Activated CD8-positive, alpha-beta T cell treated with anti-CD3 and anti-CD28 coated beads, Interleukin-2, amount 10 ng/mL, durations not matched to agents 7 days and 5 days (primary cell): ENCODE measurements at regions not wholly inside any gene's neighbourhood (a gene's known extent, or its start where the extent isn't known, plus 50 kb on each side); places are given as distances from the start of the nearest gene placed in this dataset.
"Not testable (repeated sequence)": the region's sequence is repeated elsewhere in the genome, so short reads cannot be mapped to it uniquely, and the experiment has no call there.

Source experiments
- ATAC-seq: fragments of 150-1000 bp; cut with Tn5 transposase; one replicate; pipeline ENCODE4 v1.10.0; 2021; ENCODE audit warnings: moderate library complexity
- CTCF ChIA-PET: fragments of 350-600 bp; sonication (Branson Sonifier 250); formaldehyde crosslinking; loops from one replicate; lab custom pipeline; 2021; ENCODE audit warnings: antibody characterized with exemption; lab: Charles Lee
- POLR2A ChIA-PET: fragments of 350-600 bp; sonication (Branson Sonifier 250); formaldehyde crosslinking; loops from one replicate; lab custom pipeline; 2021; ENCODE audit warnings: antibody characterized with exemption; lab: Charles Lee
- DNase-seq: peaks from one replicate; pipeline ENCODE4 v3.0.0-alpha.2; 2020
- H3K27ac Mint-ChIP-seq: one replicate; pipeline ENCODE4 v1.8.0; 2021; ENCODE audit warnings: mild to moderate bottlenecking, mixed read lengths
- H3K27me3 Mint-ChIP-seq: one replicate; pipeline ENCODE4 v1.8.0; 2021; ENCODE audit warnings: low read depth, mixed read lengths
- H3K36me3 Mint-ChIP-seq: one replicate; pipeline ENCODE4 v1.8.0; 2021; ENCODE audit warnings: low read depth, mixed read lengths
- H3K4me1 Mint-ChIP-seq: one replicate; pipeline ENCODE4 v1.8.0; 2021; ENCODE audit warnings: low read depth, mixed read lengths
- H3K4me3 Mint-ChIP-seq: one replicate; pipeline ENCODE4 v1.8.0; 2021; ENCODE audit warnings: mild to moderate bottlenecking, mixed read lengths
- H3K9me3 Mint-ChIP-seq: one replicate; pipeline ENCODE4 v1.8.0; 2022; ENCODE audit warnings: mixed read lengths; ENCODE audit not compliant: insufficient read depth

- H3K27me3 Mint-ChIP-seq: peaks cover 6% of the 10 kb centered on the region
- DNase-seq (no peak), ATAC-seq (no peak)
- H3K4me3 Mint-ChIP-seq: no peak overlapping the region
- CTCF ChIA-PET: interaction anchor here (1.9 kb wide), 1 partner anchor 14 kb away, joined by 4 read pairs; no protein-coding TSS in a partner anchor
- POLR2A ChIA-PET: no interaction called here
- H3K4me1 Mint-ChIP-seq: no peaks in the 10 kb centered on the region
- H3K27ac Mint-ChIP-seq: no peak overlapping the region
- H3K9me3 Mint-ChIP-seq: no peaks in the 10 kb centered on the region
- no peaks in the 10 kb centered on the region for H3K36me3 Mint-ChIP-seq
Measured at GRCh38 chr16:5225931-5226655, 128.5 kb upstream of the EEF2KMT start.

DNA sequence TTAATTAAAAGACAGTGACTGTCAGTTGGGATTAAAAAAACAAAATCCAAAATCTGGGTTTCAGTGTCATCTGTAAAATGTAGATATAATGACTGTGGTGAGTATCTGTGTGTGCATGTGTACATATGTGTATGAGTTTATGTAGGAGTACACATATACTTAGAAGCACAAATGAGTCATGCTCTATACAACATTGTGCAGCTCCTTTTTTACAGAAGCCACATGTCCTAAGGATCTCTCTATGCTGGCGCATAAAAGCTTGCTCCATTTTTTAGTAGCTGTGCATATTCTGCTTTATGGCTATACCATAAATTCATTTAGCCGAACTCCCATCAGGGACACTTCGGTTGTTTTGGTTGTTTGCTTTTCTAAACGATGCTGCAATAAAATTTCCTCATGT is 125.2 kb upstream of the EEF2KMT start:
- ChIA-PET POLR2A (no interaction called here), CTCF (no interaction called here)
- H3K36me3 Mint-ChIP-seq: no peaks in the 10 kb centered on the region
- no peak overlapping the region for H3K27ac Mint-ChIP-seq
- no peak for ATAC-seq
- no peaks in the 10 kb centered on the region for H3K4me1 Mint-ChIP-seq
- H3K27me3 Mint-ChIP-seq: peaks cover 6% of the 10 kb centered on the region
- no peak overlapping the region for H3K4me3 Mint-ChIP-seq
- H3K9me3 Mint-ChIP-seq: no peaks in the 10 kb centered on the region
- no peak for DNase-seq

DNA sequence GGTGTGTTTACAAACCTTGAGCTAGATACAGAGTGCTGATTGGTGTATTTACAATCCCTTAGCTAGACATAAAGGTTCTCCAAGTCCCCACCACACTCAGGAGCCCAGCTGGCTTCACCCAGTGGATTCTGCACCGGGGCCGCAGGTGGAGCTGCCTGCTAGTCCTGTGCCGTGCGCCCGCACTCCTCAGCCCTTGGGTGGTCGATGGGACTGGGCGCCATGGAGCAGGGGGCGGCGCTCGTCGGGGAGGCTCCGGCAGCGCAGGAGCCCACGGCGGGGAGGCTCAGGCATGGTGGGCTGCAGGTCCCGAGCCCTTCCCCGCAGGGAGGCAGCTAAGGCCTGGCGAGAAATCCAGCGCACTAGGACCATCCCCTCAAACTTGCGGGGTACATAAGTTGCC is 124.2 kb upstream of the EEF2KMT start:
- CTCF ChIA-PET, DNase-seq, H3K4me3 Mint-ChIP-seq, H3K4me1 Mint-ChIP-seq, H3K9me3 Mint-ChIP-seq, H3K27ac Mint-ChIP-seq, H3K36me3 Mint-ChIP-seq, ATAC-seq, H3K27me3 Mint-ChIP-seq: not testable (repeated sequence)
- POLR2A ChIA-PET: interaction anchor here (0.5 kb wide), 1 partner anchor 22 kb away, joined by 3 read pairs; no protein-coding TSS in a partner anchor

DNA sequence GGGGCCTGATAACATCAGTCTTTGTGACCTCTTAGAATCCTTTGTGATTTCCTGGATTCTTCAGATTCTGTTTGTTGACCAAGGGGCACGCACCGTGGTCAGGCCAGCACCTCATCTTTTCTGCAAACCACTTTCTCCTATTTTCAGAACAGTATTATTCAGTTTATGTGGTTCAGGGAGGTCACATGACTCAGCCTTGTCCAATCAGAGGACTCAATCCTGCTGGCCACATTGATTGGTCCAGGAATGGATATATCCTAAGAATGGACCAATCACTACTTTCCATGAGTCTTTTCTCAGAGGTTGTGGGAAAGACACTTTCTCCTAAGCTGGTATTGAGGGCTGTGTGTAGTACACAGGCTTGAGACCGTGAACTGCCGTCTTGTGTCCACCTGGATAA is 123.1 kb upstream of the EEF2KMT start:
- no peaks in the 10 kb centered on the region for H3K9me3 Mint-ChIP-seq
- peaks cover 4% of the 10 kb centered on the region for H3K27me3 Mint-ChIP-seq
- H3K4me3 Mint-ChIP-seq: no peak overlapping the region
- DNase-seq: no peak
- no peak for ATAC-seq
- no peak overlapping the region for H3K27ac Mint-ChIP-seq
- no peaks in the 10 kb centered on the region for H3K4me1 Mint-ChIP-seq
- H3K36me3 Mint-ChIP-seq: no peaks in the 10 kb centered on the region
- CTCF ChIA-PET: no interaction called here
- POLR2A ChIA-PET: no interaction called here

- no peaks in the 10 kb centered on the region for H3K9me3 Mint-ChIP-seq
- POLR2A ChIA-PET: no interaction called here
- no peak overlapping the region for H3K27ac Mint-ChIP-seq
- H3K4me3 Mint-ChIP-seq: no peak overlapping the region
- no peaks in the 10 kb centered on the region for H3K4me1 Mint-ChIP-seq
- no peak for ATAC-seq
- H3K27me3 Mint-ChIP-seq: peaks cover 3% of the 10 kb centered on the region
- CTCF ChIA-PET: no interaction called here
- no peak for DNase-seq
- H3K36me3 Mint-ChIP-seq: no peaks in the 10 kb centered on the region
Measured at GRCh38 chr16:5216441-5217080, 119.0 kb upstream of the EEF2KMT start.

DNA sequence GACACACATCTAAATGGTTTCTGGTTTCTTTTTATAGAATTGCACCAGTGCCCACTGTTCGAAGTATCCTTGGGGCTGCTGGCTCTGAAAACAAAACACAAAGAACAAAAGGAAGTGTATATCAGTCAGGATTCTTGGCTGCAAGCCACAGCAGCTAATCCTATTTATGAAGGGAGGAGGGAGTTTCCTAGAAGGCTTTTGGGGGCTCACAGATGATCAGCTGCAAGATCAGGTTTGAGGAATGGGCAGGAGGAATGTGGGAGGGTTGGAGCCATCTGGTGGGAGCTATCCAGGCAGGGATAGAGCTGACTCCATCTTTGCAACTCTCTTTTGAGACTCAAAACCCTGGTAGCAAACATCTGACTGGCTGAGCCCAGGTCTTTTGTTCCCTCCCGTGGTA is 118.3 kb upstream of the EEF2KMT start:
- Mint-ChIP-seq H3K4me1 (no peaks in the 10 kb centered on the region), H3K27me3 (peaks cover 3% of the 10 kb centered on the region), H3K36me3 (no peaks in the 10 kb centered on the region), H3K27ac (no peak overlapping the region), H3K4me3 (no peak overlapping the region), H3K9me3 (no peaks in the 10 kb centered on the region)
- POLR2A ChIA-PET: no interaction called here
- ATAC-seq: no peak
- no peak for DNase-seq
- CTCF ChIA-PET: no interaction called here

DNA sequence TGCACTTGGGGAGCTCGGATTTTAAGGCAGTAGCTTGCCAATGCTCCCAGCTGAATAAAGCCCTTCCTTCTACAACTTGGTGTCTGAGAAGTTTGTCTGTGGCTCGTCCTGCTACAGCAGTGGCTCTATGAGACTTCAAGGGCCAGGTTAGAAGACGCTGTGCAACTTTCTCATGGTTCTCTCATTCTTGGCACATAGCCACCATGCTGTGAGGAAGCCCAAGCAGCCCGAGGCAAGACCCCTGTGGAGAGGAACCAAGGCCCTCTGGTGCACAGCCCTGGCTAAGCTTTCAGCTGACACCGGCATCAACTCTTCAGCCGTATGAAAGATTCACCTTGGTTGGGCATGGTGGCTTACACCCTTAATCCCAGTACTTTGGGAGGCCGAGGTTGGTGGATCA is 116.9 kb upstream of the EEF2KMT start:
- Mint-ChIP-seq H3K4me3 (no peak overlapping the region), H3K27ac (no peak overlapping the region), H3K36me3 (no peaks in the 10 kb centered on the region), H3K4me1 (no peaks in the 10 kb centered on the region), H3K9me3 (no peaks in the 10 kb centered on the region), H3K27me3 (peaks cover 3% of the 10 kb centered on the region)
- ATAC-seq: no peak
- ChIA-PET CTCF (no interaction called here), POLR2A (no interaction called here)
- DNase-seq: no peak

GRCh38 chr16:5212501-5212900 is 114.9 kb upstream of the EEF2KMT start:
- ATAC-seq, POLR2A ChIA-PET, H3K4me3 Mint-ChIP-seq, H3K27ac Mint-ChIP-seq, H3K4me1 Mint-ChIP-seq, CTCF ChIA-PET, DNase-seq, H3K36me3 Mint-ChIP-seq, H3K9me3 Mint-ChIP-seq, H3K27me3 Mint-ChIP-seq: not testable (repeated sequence)

DNA sequence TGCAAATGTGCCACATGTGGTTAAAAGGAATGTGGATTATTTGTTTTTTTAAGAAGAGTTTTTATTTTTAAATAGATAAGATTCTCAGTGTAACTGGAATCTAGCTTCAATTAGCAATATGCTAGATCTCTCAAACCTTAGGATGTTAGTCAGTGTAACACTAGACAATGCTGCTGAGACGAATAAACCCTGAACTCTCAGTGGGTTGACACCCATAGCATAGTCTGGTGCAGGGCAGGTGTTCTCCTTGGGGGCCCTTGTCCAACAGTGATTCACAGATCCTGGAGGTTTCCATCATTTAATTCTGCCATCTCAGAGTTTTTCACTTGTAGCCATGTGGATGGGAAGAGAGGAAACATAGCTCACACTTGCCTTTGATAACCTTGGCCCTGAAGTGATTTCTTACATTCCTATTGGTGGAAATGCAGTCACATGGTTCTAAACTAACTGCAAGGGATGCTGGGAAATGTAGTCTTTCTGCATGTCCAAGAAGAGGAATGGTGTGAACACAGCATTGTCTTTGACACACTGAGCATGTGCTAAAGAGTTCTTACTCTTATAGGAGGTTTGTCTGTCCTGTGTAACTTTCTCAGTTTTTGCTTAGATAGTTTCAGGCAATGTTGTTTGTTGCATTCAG is 110.4 kb upstream of the EEF2KMT start:
- H3K4me1 Mint-ChIP-seq, H3K9me3 Mint-ChIP-seq, H3K27ac Mint-ChIP-seq, H3K27me3 Mint-ChIP-seq, POLR2A ChIA-PET, ATAC-seq, H3K36me3 Mint-ChIP-seq, H3K4me3 Mint-ChIP-seq, DNase-seq, CTCF ChIA-PET: not testable (repeated sequence)

DNA sequence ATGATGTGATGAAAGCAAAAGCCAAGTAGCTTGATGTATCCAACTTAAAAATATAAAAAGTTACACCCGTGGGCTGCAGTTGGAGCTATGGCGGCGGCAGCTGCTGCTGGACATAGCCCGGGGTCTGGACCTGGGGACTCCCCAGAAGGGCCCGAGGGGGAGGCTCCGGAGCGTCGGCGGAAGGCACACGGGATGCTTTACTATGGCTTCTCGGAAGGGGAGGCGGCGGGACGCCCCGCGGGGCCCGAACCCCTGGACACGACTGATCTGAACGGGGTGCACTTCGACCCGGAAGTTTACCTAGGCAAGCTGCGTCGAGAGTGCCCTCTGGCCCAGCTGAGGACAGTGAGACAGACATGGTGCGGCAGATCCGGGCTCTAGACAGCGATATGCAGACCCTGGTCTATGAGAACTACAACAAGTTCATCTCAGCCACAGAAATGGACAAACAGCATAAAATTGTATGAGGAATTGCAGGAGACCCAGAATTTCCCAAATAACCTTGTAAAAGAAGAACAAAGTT is 109.5 kb upstream of the EEF2KMT start:
- Mint-ChIP-seq H3K9me3 (no peaks in the 10 kb centered on the region), H3K36me3 (no peaks in the 10 kb centered on the region), H3K27ac (no peak overlapping the region), H3K4me1 (no peaks in the 10 kb centered on the region), H3K27me3 (no peaks in the 10 kb centered on the region), H3K4me3 (no peak overlapping the region)
- no peak for ATAC-seq
- ChIA-PET POLR2A (no interaction called here), CTCF (no interaction called here)
- no peak for DNase-seq

DNA sequence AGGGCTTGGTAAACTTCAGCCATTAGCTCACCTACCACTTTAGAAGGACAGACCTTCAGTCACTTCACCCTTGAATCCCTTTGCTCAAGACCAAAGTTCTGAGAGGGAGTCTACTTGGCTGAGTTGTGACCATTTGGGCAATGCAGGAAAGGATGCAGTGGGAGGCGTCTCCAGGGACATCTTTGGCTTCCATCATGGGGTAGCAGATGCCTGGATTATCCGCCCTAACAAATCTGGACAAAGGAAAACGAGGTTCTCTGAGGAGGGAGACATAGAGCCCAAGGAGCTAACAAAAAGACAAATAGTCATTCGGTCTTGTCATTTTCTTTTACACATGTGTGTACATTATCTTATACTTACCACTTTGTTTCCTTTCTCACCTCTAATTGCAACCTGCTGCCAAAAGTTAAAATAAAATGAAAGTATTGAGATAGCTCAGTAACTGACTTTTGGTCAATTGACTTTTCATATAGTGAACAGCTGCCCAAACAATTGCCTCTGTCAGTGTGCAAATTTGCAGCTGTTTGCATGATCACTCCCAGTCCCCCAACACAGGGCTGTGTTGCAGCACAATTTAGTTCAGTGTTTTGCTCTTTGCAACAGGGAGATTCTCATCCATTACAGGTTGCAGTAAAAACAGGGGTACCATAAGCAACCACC is 108.9 kb upstream of the EEF2KMT start:
- Mint-ChIP-seq H3K4me1 (no peaks in the 10 kb centered on the region), H3K27ac (no peak overlapping the region), H3K9me3 (no peaks in the 10 kb centered on the region), H3K36me3 (no peaks in the 10 kb centered on the region), H3K4me3 (no peak overlapping the region), H3K27me3 (no peaks in the 10 kb centered on the region)
- ATAC-seq: no peak
- ChIA-PET POLR2A (no interaction called here), CTCF (no interaction called here)
- no peak for DNase-seq
